Lower leg skin (tissue), 4 donors: ENCODE measurements at regions not wholly inside any gene's neighbourhood (a gene's known extent, or its start where the extent isn't known, plus 50 kb on each side); places are given as distances from the start of the nearest gene placed in this dataset.

ENCODE experiments used
- DNase-seq, 2 donors: peaks; one replicate each; pipeline ENCODE4 v3.0.0-alpha.2; 2019; ENCODE audit warnings: low spot score in 2 of 2
- H3K4me3 ChIP-seq: fragments of 200-600 bp; sonication (generic); 2 replicates; pipeline ENCODE4 v1.5.1; 2017; ENCODE audit warnings: mild to moderate bottlenecking, low read depth; ENCODE audit not compliant: poor library complexity, severe bottlenecking
- POLR2A ChIP-seq, 2 donors: fragments of 450-650 bp; IDR thresholded peaks; one replicate each; pipeline ENCODE4 v1.6.1; 2016 to 2017; ENCODE audit warnings: antibody characterized with exemption in 2 of 2, mild to moderate bottlenecking in 1 of 2, moderate library complexity in 1 of 2
- WGBS, 2 donors: methylation state at CpG; one replicate each; pipeline ENCODE4 v1.1.5; 2018; 5-methylcytosine and 5-hydroxymethylcytosine counted together
- intact Hi-C: fragments of 100-400 bp; cut with DNase I; formaldehyde crosslinking; loops from one replicate; pipeline ENCODE4 v1.15.0; 2023; ENCODE audit warnings: low total_unique reads
- TF ChIP-seq, protein P1 (sequence below), 3 donors: fragments of 450-650 bp; IDR thresholded peaks; one replicate each; pipeline ENCODE4 v1.5.1; 2016; ENCODE audit warnings: antibody characterized with exemption in 3 of 3, mild to moderate bottlenecking in 3 of 3, moderate library complexity in 2 of 3

GRCh38 chr18:52009958-52010357 is 330.0 kb upstream of the DCC start:
- intact Hi-C loops = no loop called here
- DNase-seq = no peak
- 36 to 65% methylated on average over 1 of the region's 1 CpG for WGBS, 2 donors
- TF ChIP-seq, protein P1, sequence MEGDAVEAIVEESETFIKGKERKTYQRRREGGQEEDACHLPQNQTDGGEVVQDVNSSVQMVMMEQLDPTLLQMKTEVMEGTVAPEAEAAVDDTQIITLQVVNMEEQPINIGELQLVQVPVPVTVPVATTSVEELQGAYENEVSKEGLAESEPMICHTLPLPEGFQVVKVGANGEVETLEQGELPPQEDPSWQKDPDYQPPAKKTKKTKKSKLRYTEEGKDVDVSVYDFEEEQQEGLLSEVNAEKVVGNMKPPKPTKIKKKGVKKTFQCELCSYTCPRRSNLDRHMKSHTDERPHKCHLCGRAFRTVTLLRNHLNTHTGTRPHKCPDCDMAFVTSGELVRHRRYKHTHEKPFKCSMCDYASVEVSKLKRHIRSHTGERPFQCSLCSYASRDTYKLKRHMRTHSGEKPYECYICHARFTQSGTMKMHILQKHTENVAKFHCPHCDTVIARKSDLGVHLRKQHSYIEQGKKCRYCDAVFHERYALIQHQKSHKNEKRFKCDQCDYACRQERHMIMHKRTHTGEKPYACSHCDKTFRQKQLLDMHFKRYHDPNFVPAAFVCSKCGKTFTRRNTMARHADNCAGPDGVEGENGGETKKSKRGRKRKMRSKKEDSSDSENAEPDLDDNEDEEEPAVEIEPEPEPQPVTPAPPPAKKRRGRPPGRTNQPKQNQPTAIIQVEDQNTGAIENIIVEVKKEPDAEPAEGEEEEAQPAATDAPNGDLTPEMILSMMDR (IDR thresholded peaks at IDR 0.05) = no peak
- TF ChIP-seq POLR2A (IDR thresholded peaks at IDR 0.05) = no peak
- H3K4me3 ChIP-seq = no peak overlapping the region

GRCh38 chr18:52045946-52046675 is 293.9 kb upstream of the DCC start:
- DNase-seq = no peak
- intact Hi-C loops = no loop called here
- no peak overlapping the region for H3K4me3 ChIP-seq
- no peak for TF ChIP-seq POLR2A (IDR thresholded peaks at IDR 0.05)
- TF ChIP-seq, protein P1 (IDR thresholded peaks at IDR 0.05) = no peak
- 82 to 87% methylated on average over 5 of the region's 5 CpGs for WGBS, 2 donors

GRCh38 chr18:52046842-52047241 is 293.2 kb upstream of the DCC start:
- no peak overlapping the region for H3K4me3 ChIP-seq
- no peak for TF ChIP-seq POLR2A (IDR thresholded peaks at IDR 0.05)
- TF ChIP-seq, protein P1 (IDR thresholded peaks at IDR 0.05) = no peak
- intact Hi-C loops = no loop called here
- 64 to 67% methylated on average over 4 of the region's 4 CpGs for WGBS, 2 donors
- no peak for DNase-seq

DNA sequence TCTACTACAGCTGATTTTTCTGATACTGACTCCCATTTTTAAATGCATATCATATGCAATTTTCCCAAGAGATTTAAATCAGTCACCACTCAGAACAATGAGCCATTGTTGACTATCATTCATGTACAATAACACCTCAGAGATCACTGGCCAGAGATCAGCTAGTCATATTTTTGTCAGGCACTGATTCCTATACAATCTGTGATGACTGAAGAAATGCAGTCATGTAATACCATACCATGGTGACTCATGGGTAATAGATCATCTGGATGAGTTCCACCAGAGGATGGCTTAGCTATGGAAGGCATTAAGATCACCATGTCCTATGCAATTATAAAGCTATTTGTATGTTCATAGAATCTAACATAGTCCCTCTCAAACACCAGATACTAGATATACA is 285.7 kb upstream of the DCC start:
- no peak for TF ChIP-seq POLR2A (IDR thresholded peaks at IDR 0.05)
- TF ChIP-seq, protein P1 (IDR thresholded peaks at IDR 0.05) = no peak
- intact Hi-C loops = no loop called here
- H3K4me3 ChIP-seq = no peak overlapping the region
- no peak for DNase-seq

DNA sequence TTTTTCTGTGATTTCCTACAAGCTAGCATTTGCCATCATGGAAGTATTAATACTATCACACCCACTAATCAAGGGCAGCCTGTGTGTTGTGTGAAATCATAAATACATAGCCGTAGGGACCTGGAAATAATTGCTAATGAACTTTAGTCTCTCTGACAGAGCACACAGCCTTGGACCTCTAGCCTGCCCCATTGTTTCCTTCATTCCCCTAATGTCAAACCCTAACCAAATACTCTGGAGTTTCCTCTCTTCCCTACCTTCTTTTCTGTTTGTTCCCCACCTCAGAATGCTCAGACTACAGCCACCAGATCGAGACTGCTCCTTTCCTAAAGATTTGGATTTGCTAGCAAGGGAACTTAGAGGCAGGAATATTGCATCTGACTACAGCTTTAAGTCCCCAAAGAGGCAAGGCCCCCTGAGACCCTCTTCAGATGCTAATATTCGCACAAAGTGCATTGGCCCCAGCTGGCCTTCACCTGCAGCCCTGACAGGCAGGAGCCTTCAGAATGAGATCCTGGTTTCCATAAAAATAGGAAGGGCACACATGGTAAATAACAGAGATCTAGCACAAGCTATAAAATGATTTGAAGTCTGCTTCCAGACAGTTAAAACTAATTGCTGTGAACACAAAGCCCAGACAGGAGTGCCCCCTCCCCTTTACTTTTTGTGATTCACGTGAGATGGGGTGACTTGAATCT is 279.2 kb upstream of the DCC start:
- intact Hi-C loops = no loop called here
- 25 to 26% methylated on average over 4 of the region's 4 CpGs for WGBS, 2 donors

More for the DNA sequence above, 279.2 kb upstream of the DCC start:
- H3K4me3 ChIP-seq = no peak overlapping the region
- TF ChIP-seq, protein P1 (IDR thresholded peaks at IDR 0.05) = no peak
- no peak for TF ChIP-seq POLR2A (IDR thresholded peaks at IDR 0.05)
- DNase-seq = no peak
